ENCODE measurements at regions not wholly inside any gene's neighbourhood (a gene's known extent, or its start where the extent isn't known, plus 50 kb on each side); places are given as distances from the start of the nearest gene placed in this dataset.

- no peak for DNase-seq
- Histone ChIP-seq H3K9ac (ENCODE audit: low read length) (no peak overlapping the region), H2AFZ (ENCODE audit: low read length) (no peak overlapping the region), H3K27me3 (ENCODE audit: low read length) (no peaks in the 10 kb centered on the region), H3K4me1 (ENCODE audit: low read length) (peaks cover 4% of the 10 kb centered on the region; the same call in 1 of the 2 replicates), H3K27ac (ENCODE audit: low read length) (no peak overlapping the region), H3K36me3 (ENCODE audit: insufficient read depth, low read length) (no peaks in the 10 kb centered on the region), H3K9me3 (ENCODE audit: low read length) (no peaks in the 10 kb centered on the region), H3K79me2 (ENCODE audit: low read length) (no peaks in the 10 kb centered on the region), H3K4me2 (ENCODE audit: low read depth, low read length, poor library complexity, severe bottlenecking) (no peak overlapping the region), H3K4me3 (ENCODE audit: low read length) (no peak overlapping the region), H4K20me1 (ENCODE audit: insufficient read depth, low read depth, low read length) (no peaks in the 10 kb centered on the region), H3K9me2 (replicated peaks; ENCODE audit: insufficient read depth, low read length) (no peaks in the 10 kb centered on the region)
Observed at GRCh38 chr12:125311050-125311449, 245.8 kb downstream of the AACS start.

GRCh38 chr12:125312471-125312870, 247.2 kb downstream of the AACS start:
- H3K36me3 ChIP-seq (ENCODE audit: insufficient read depth, low read length) = no peaks in the 10 kb centered on the region
- DNase-seq = no peak
- H3K9me2 ChIP-seq (replicated peaks; ENCODE audit: insufficient read depth, low read length) = no peaks in the 10 kb centered on the region
- H3K9ac ChIP-seq (ENCODE audit: low read length) = no peak overlapping the region
- no peaks in the 10 kb centered on the region for H3K9me3 ChIP-seq (ENCODE audit: low read length)
- no peak overlapping the region for H3K27ac ChIP-seq (ENCODE audit: low read length)
- no peaks in the 10 kb centered on the region for H4K20me1 ChIP-seq (ENCODE audit: insufficient read depth, low read depth, low read length)
- H3K27me3 ChIP-seq (ENCODE audit: low read length) = no peaks in the 10 kb centered on the region
- no peak overlapping the region for H3K4me3 ChIP-seq (ENCODE audit: low read length)
- H3K4me1 ChIP-seq (ENCODE audit: low read length) = peaks cover 4% of the 10 kb centered on the region; the same call in 1 of the 2 replicates
- no peak overlapping the region for H2AFZ ChIP-seq (ENCODE audit: low read length)
- H3K4me2 ChIP-seq (ENCODE audit: low read depth, low read length, poor library complexity, severe bottlenecking) = no peak overlapping the region
- no peaks in the 10 kb centered on the region for H3K79me2 ChIP-seq (ENCODE audit: low read length)

DNA sequence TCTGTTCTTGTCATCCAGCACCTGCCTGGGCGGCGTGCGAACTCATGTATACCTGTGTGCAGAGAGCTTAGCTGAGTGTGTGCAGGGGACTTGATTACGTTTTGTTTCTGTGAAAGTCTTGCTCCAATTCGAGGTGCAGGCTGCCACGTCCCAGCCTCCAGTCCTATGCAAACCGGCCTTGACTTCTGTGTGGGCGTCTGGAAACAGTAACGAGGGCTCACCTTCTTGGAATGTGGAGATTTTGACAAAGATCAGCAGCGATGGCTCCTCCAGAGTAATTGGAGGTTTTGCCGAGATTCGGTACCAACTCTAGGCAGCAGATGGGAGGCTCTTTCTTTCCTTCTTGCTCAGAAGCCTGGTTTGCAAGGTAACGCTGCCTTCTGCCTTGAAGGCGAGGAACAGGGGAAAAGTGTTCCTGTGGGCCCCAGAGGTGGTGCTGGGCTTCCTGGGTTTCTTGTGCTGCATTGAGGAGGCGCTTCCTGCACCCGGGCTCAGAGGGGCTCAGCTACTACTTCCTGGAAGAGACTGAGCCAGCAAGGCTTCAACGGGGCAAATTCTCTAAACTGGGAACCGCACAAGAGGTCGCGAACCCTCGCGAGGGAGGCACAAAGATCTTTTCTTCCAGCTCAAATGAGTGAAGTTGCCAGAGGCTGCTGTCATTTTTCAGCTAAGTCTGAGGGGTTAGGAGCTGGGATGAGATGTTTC, 249.0 kb downstream of the AACS start:
- H3K79me2 ChIP-seq (ENCODE audit: low read length) = no peaks in the 10 kb centered on the region
- no peaks in the 10 kb centered on the region; the same call in 1 of the 2 replicates for H3K27me3 ChIP-seq (ENCODE audit: low read length)
- no peak overlapping the region for H3K4me3 ChIP-seq (ENCODE audit: low read length)
- no peak for DNase-seq
- no peak overlapping the region for H3K27ac ChIP-seq (ENCODE audit: low read length)
- H3K4me1 ChIP-seq (ENCODE audit: low read length) = peaks cover 4% of the 10 kb centered on the region; the same call in 1 of the 2 replicates
- no peaks in the 10 kb centered on the region for H3K36me3 ChIP-seq (ENCODE audit: insufficient read depth, low read length)
- H3K9me3 ChIP-seq (ENCODE audit: low read length) = no peaks in the 10 kb centered on the region
- H4K20me1 ChIP-seq (ENCODE audit: insufficient read depth, low read depth, low read length) = no peaks in the 10 kb centered on the region
- H3K9ac ChIP-seq (ENCODE audit: low read length) = no peak overlapping the region
- H3K9me2 ChIP-seq (replicated peaks; ENCODE audit: insufficient read depth, low read length) = no peaks in the 10 kb centered on the region
- H2AFZ ChIP-seq (ENCODE audit: low read length) = no peak overlapping the region
- H3K4me2 ChIP-seq (ENCODE audit: low read depth, low read length, poor library complexity, severe bottlenecking) = no peak overlapping the region

GRCh38 chr12:125315771-125316170, 250.5 kb downstream of the AACS start:
- no peaks in the 10 kb centered on the region; the same call in 1 of the 2 replicates for H3K27me3 ChIP-seq (ENCODE audit: low read length)
- H2AFZ ChIP-seq (ENCODE audit: low read length) = no peak overlapping the region
- no peak for DNase-seq
- H4K20me1 ChIP-seq (ENCODE audit: insufficient read depth, low read depth, low read length) = no peaks in the 10 kb centered on the region
- no peaks in the 10 kb centered on the region for H3K9me3 ChIP-seq (ENCODE audit: low read length)
- no peaks in the 10 kb centered on the region for H3K36me3 ChIP-seq (ENCODE audit: insufficient read depth, low read length)
- no peak overlapping the region for H3K27ac ChIP-seq (ENCODE audit: low read length)
- no peak overlapping the region for H3K9ac ChIP-seq (ENCODE audit: low read length)
- no peaks in the 10 kb centered on the region for H3K9me2 ChIP-seq (replicated peaks; ENCODE audit: insufficient read depth, low read length)
- no peaks in the 10 kb centered on the region for H3K4me1 ChIP-seq (ENCODE audit: low read length)
- H3K4me3 ChIP-seq (ENCODE audit: low read length) = no peak overlapping the region
- no peaks in the 10 kb centered on the region for H3K79me2 ChIP-seq (ENCODE audit: low read length)
- no peak overlapping the region for H3K4me2 ChIP-seq (ENCODE audit: low read depth, low read length, poor library complexity, severe bottlenecking)

DNA sequence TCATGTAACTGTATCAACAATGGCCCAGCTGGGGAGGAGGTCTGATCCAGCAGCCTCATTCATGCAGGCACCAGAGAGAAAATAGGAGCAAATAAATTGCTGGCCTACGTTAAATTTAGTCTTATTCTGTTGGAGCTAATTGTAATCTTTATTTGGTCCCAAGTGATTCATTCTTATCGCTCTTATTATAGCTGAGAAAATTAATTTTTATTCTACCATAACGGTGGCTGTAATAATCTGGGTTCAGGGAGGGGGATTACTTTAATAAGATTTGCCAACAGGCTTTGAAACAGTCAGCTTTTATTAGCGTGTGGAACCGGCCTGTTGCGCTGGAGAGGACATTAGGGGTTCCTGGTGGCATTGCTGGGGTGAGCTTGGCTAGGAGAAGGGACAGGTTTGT, 254.9 kb downstream of the AACS start:
- no peaks in the 10 kb centered on the region for H3K9me2 ChIP-seq (replicated peaks; ENCODE audit: insufficient read depth, low read length)
- H2AFZ ChIP-seq (ENCODE audit: low read length) = no peak overlapping the region
- H3K27me3 ChIP-seq (ENCODE audit: low read length) = no peaks in the 10 kb centered on the region; the same call in 1 of the 2 replicates
- no peaks in the 10 kb centered on the region for H3K9me3 ChIP-seq (ENCODE audit: low read length)
- no peak for DNase-seq
- H4K20me1 ChIP-seq (ENCODE audit: insufficient read depth, low read depth, low read length) = no peaks in the 10 kb centered on the region
- H3K79me2 ChIP-seq (ENCODE audit: low read length) = no peaks in the 10 kb centered on the region
- no peak overlapping the region for H3K27ac ChIP-seq (ENCODE audit: low read length)
- no peak overlapping the region for H3K9ac ChIP-seq (ENCODE audit: low read length)
- H3K4me3 ChIP-seq (ENCODE audit: low read length) = no peak overlapping the region
- H3K36me3 ChIP-seq (ENCODE audit: insufficient read depth, low read length) = no peaks in the 10 kb centered on the region
- no peaks in the 10 kb centered on the region for H3K4me1 ChIP-seq (ENCODE audit: low read length)
- no peak overlapping the region for H3K4me2 ChIP-seq (ENCODE audit: low read depth, low read length, poor library complexity, severe bottlenecking)

DNA sequence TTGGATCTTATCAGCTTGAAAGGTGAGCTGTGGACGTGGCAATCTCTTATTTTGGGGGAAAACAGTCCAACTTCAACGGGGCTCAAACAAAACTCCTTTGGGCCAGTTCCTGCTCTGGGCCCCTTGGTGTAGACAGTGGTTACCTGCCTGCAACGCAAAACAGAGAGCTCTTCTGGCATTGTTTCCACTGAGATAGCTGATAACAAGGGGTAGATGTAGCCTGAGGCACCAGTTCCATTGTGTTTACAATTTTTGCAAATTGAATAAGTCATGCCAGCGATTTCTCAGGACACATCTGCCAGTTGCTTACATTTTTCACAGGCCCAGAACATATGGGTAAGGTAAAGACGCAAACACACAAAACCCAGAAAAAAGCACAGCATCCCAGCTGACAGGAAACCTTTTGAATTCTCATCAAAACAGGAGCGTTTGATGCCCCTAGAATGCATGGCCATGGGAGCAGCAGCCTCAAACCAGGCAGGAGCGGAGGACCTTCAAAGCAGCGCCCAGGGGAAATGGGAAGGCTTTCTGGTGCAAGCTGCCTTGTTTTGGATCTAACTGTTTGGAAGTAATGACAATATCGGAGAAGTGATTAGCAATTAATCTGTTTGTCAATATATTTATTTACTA, 259.7 kb downstream of the AACS start:
- Histone ChIP-seq H2AFZ (ENCODE audit: low read length) (no peak overlapping the region), H3K27ac (ENCODE audit: low read length) (no peak overlapping the region), H4K20me1 (ENCODE audit: insufficient read depth, low read depth, low read length) (no peaks in the 10 kb centered on the region), H3K36me3 (ENCODE audit: insufficient read depth, low read length) (no peaks in the 10 kb centered on the region), H3K4me1 (ENCODE audit: low read length) (no peaks in the 10 kb centered on the region), H3K79me2 (ENCODE audit: low read length) (no peaks in the 10 kb centered on the region), H3K4me2 (ENCODE audit: low read depth, low read length, poor library complexity, severe bottlenecking) (no peak overlapping the region), H3K9ac (ENCODE audit: low read length) (no peak overlapping the region), H3K4me3 (ENCODE audit: low read length) (no peak overlapping the region), H3K9me2 (replicated peaks; ENCODE audit: insufficient read depth, low read length) (no peaks in the 10 kb centered on the region), H3K9me3 (ENCODE audit: low read length) (no peaks in the 10 kb centered on the region), H3K27me3 (ENCODE audit: low read length) (no peaks in the 10 kb centered on the region)
- DNase-seq = no peak

GRCh38 chr12:125329239-125330102, 264.2 kb downstream of the AACS start:
- DNase-seq = no peak
- Histone ChIP-seq H3K27ac (ENCODE audit: low read length) (no peak overlapping the region), H3K9ac (ENCODE audit: low read length) (no peak overlapping the region), H2AFZ (ENCODE audit: low read length) (no peak overlapping the region), H3K27me3 (ENCODE audit: low read length) (no peaks in the 10 kb centered on the region), H3K4me2 (ENCODE audit: low read depth, low read length, poor library complexity, severe bottlenecking) (no peak overlapping the region), H3K9me3 (ENCODE audit: low read length) (no peaks in the 10 kb centered on the region), H3K79me2 (ENCODE audit: low read length) (no peaks in the 10 kb centered on the region), H3K4me3 (ENCODE audit: low read length) (no peak overlapping the region), H3K4me1 (ENCODE audit: low read length) (no peaks in the 10 kb centered on the region), H3K36me3 (ENCODE audit: insufficient read depth, low read length) (no peaks in the 10 kb centered on the region), H4K20me1 (ENCODE audit: insufficient read depth, low read depth, low read length) (no peaks in the 10 kb centered on the region), H3K9me2 (replicated peaks; ENCODE audit: insufficient read depth, low read length) (no peaks in the 10 kb centered on the region)
